Skeletal muscle satellite cell (primary cell): ENCODE measurements at regions not wholly inside any gene's neighbourhood (a gene's known extent, or its start where the extent isn't known, plus 50 kb on each side); places are given as distances from the start of the nearest gene placed in this dataset.

Source experiments
- H3K27me3 ChIP-seq: 2 replicates; pipeline ENCODE4 v1.7.0; 2013; ENCODE audit warnings: low read length; ENCODE audit not compliant: control insufficient read depth, insufficient read depth
- H3K36me3 ChIP-seq: 2 replicates; pipeline ENCODE4 v1.7.0; 2013; ENCODE audit warnings: mild to moderate bottlenecking, control low read depth, low read length; ENCODE audit not compliant: insufficient read depth
- H3K4me1 ChIP-seq: 2 replicates; pipeline ENCODE4 v1.7.0; 2013; ENCODE audit warnings: low read length; ENCODE audit not compliant: control insufficient read depth, insufficient read depth
- H3K4me2 ChIP-seq: 2 replicates; pipeline ENCODE4 v1.7.0; 2013; ENCODE audit warnings: mild to moderate bottlenecking, low read length
- H3K4me3 ChIP-seq: 2 replicates; pipeline ENCODE4 v1.7.0; 2013; ENCODE audit warnings: low read length
- H3K9ac ChIP-seq: 2 replicates; pipeline ENCODE4 v1.7.0; 2013; ENCODE audit warnings: mild to moderate bottlenecking, low read depth, low read length, moderate library complexity
- H3K9me3 ChIP-seq: replicated peaks from 2 replicates; pipeline ENCODE4 v1.7.0; 2013; ENCODE audit warnings: mild to moderate bottlenecking, control low read depth, low read length

DNA sequence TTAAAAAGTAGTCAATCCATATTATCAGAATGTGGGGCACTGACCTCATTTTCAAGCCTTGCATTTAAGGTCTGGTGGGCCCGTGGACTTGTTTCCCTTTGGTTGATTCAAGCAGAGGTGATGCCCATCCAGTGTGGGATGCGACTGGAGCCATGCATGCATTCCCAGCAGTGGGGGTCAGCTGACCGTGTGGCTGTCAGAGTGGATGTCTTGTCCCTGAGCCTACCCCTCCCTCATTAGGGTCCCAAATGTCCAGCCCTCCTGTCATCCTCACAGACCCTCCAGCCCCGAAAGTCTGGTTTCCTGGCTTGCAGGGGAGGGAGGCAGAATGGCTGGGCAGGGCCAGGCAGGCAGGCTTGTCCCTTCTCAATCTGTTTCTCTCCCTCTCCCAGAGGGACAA is 67.3 kb upstream of the SH3RF3 start:
- Histone ChIP-seq H3K36me3 (no peaks in the 10 kb centered on the region), H3K4me3 (no peak overlapping the region), H3K9me3 (no peaks in the 10 kb centered on the region), H3K4me2 (no peak overlapping the region), H3K27me3 (peaks cover 80% of the 10 kb centered on the region), H3K4me1 (no peaks in the 10 kb centered on the region), H3K9ac (no peak overlapping the region)

DNA sequence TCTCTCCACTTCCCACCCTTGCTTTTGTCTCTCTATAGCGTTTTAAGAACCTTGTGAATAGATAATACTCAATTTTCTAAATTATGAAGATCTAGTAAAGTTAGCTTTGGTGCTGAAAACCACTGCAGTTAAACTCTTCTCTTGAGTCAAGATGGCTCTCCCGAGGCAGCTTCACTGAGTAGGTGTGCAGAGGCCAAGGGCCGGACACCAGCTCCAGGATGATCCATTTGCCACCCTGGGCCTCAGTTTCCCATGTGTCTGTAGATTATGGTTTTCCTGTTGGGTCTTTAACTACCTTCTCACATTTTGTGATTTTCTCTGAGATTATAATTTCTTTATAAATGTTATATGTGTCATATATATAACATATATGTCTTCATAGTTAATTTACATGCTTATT is 68.5 kb upstream of the SH3RF3 start:
- Histone ChIP-seq H3K4me2 (no peak overlapping the region), H3K9me3 (no peaks in the 10 kb centered on the region), H3K4me3 (no peak overlapping the region), H3K4me1 (no peaks in the 10 kb centered on the region), H3K36me3 (no peaks in the 10 kb centered on the region), H3K27me3 (peaks cover 82% of the 10 kb centered on the region), H3K9ac (no peak overlapping the region)

DNA sequence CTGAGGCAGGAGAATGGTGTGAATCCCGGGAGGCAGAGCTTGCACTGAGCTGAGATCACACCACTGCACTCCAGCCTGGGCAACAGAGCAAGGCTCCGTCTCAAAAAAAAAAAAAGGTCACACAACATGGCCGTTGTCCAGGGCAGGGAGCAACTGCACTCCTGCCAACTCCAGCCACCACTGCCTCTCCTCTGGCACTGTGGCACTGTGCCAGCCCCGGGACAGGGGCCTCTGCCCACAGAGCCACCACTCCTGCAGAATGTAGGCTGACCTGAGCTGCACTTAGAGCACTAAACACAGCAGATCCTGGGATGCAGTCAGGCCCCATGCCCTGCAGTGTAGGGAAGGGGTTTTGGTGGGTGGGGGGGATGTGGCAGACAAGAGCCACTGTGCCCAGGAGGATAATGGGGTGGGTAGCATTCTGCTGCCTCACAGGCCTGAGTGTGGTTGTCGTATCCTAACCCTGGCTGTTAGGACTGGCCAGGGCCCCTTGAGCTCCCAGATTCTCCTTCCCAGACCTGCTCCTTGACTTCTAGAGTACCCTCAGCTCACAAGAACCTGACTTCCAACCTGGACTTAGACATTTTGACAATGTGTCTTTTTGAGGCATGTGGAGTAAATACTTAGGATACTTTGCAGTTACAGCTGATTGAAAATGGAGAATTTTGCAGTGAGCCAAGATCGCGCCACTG is 69.4 kb upstream of the SH3RF3 start:
- Histone ChIP-seq H3K9me3 (no peaks in the 10 kb centered on the region), H3K27me3 (peaks cover 82% of the 10 kb centered on the region), H3K36me3 (no peaks in the 10 kb centered on the region), H3K4me2 (no peak overlapping the region), H3K4me3 (no peak overlapping the region), H3K4me1 (no peaks in the 10 kb centered on the region), H3K9ac (no peak overlapping the region)

DNA sequence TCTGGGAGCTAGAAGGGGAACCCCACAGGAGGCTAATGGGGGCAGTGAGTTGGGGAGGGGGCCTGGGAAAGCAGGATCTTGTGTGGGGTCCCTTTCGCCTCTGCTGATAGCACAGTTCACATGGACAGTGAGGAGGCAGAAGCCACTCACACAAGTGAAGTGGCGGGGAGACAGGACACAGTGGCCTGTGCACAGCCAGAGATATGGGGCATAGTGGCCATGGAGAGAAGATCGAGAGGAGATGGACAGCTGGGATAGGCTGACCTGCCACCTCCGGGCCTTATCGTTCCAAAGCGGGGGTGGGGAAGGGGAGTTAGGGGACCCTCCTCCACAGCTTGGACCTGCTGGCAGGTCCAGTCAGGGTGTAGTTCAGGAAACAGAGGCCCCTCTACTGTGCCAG is 69.8 kb upstream of the EDAR start:
- no peak overlapping the region for H3K4me2 ChIP-seq
- no peaks in the 10 kb centered on the region for H3K4me1 ChIP-seq
- H3K4me3 ChIP-seq, result no peak overlapping the region
- H3K9me3 ChIP-seq, result no peaks in the 10 kb centered on the region
- no peaks in the 10 kb centered on the region for H3K36me3 ChIP-seq
- H3K9ac ChIP-seq, result no peak overlapping the region
- H3K27me3 ChIP-seq, result peaks cover 81% of the 10 kb centered on the region

DNA sequence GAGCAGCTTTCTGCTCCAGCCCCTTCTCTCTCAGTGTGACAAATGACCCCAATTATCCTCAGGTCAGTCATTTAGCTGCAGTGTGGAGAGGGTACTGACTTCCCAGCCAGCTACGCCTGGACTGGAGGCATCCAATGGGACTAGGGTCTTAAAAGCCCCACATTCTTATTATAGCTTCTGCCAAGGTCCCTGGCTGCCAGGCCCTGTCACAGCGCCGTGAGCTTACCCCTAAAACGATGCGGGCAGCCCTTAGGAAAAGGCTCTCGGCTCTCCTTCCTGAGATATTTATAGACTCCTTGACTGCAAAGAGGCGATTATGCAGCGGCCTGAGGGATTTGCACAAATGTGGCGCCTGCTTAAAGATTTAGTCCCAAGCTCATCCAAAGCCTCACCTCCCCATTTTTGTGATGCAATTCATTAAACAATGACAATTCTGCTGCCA is 69.2 kb upstream of the EDAR start:
- Histone ChIP-seq H3K27me3 (peaks cover 81% of the 10 kb centered on the region), H3K36me3 (no peaks in the 10 kb centered on the region), H3K4me1 (no peaks in the 10 kb centered on the region), H3K4me2 (no peak overlapping the region), H3K9ac (no peak overlapping the region), H3K9me3 (no peaks in the 10 kb centered on the region), H3K4me3 (no peak overlapping the region)

DNA sequence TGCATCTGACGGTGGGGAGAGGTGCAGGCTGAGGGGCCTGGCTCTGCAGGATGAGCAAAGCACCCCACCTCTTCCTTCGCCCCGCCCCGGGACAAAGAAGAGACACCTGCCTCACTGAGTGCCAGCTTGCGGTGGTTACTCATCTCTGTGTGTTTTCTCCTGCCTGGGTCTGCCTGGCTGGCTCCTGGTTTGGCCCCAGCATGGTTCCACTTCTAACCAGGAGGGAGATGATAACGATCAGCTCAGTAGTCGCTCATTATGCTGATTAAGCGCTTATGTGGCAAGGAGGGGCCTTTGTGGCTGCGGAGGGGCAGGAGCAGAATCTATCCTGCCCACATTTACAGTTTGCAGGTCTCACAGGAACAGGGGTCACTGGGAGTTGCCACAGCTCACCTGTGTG is 68.7 kb upstream of the EDAR start:
- Histone ChIP-seq H3K4me2 (no peak overlapping the region), H3K4me3 (no peak overlapping the region), H3K4me1 (no peaks in the 10 kb centered on the region), H3K27me3 (peaks cover 81% of the 10 kb centered on the region), H3K9ac (no peak overlapping the region), H3K36me3 (no peaks in the 10 kb centered on the region), H3K9me3 (no peaks in the 10 kb centered on the region)

DNA sequence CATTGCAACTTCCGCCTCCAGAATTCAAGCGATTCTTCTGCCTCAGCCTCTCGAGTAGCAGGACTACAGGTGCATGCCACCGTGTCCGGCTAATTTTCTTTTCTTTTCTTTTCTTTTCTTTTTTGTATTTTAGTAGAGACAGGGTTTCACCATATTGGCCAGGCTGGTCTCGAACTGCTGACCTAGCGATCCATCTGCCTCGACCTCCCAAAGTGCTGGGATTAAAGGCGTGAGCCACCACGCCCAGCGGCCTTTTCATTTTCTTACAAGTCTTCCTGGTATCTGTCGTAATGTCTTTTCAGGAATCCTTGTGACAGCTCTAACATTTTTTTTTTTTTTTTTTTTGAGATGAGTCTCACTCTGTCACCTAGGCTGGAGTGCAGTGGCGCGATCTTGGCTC is 66.4 kb upstream of the EDAR start:
- Histone ChIP-seq H3K4me3 (no peak overlapping the region), H3K36me3 (no peaks in the 10 kb centered on the region), H3K9ac (no peak overlapping the region), H3K4me1 (no peaks in the 10 kb centered on the region), H3K9me3 (no peaks in the 10 kb centered on the region), H3K27me3 (peaks cover 76% of the 10 kb centered on the region), H3K4me2 (no peak overlapping the region)

DNA sequence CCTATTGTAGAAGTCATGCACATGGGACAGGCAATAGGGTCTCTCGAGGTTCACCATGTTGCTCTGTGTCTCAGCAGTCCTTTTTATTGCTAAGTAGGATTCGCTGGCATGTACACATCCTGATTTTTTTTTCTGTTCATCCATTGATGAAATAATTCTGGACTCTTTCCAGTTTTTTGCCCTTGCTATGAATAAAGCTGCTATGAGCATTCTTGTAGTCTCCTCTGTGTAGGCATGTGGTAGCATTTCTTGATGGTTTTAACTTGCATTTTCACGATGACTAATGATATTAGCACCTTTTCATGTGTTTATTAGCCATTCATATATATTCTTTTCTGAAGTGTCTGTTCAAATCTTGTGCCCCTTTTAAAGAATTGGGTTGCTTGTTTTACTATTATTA is 65.8 kb upstream of the EDAR start:
- H3K4me2 ChIP-seq, result no peak overlapping the region
- no peaks in the 10 kb centered on the region for H3K36me3 ChIP-seq
- no peak overlapping the region for H3K4me3 ChIP-seq
- no peaks in the 10 kb centered on the region for H3K9me3 ChIP-seq
- peaks cover 73% of the 10 kb centered on the region for H3K27me3 ChIP-seq
- no peaks in the 10 kb centered on the region for H3K4me1 ChIP-seq
- H3K9ac ChIP-seq, result no peak overlapping the region

DNA sequence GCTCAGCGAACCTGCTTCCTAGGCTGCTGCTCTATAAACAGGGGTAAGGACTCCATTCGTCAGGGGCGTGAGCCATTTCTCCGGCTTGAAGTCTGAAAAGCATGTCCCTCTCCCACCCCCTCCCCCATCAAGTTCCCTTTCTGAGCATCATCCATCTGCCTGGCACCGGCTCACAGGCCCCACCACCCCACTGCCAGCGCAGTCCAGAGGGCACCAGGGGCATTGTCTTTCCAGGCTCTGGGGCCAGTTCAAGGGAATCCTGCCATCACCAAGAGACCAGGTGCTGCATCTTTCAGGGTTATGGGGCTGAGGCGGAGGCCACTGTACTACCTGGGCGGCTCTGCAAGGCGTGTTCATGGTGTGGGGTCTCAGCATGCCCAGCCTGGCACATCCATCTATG is 64.7 kb upstream of the EDAR start:
- H3K4me3 ChIP-seq, result no peak overlapping the region
- H3K9ac ChIP-seq, result no peak overlapping the region
- H3K9me3 ChIP-seq, result no peaks in the 10 kb centered on the region
- H3K36me3 ChIP-seq, result no peaks in the 10 kb centered on the region
- no peak overlapping the region for H3K4me2 ChIP-seq
- H3K4me1 ChIP-seq, result no peaks in the 10 kb centered on the region
- peaks cover 79% of the 10 kb centered on the region for H3K27me3 ChIP-seq

DNA sequence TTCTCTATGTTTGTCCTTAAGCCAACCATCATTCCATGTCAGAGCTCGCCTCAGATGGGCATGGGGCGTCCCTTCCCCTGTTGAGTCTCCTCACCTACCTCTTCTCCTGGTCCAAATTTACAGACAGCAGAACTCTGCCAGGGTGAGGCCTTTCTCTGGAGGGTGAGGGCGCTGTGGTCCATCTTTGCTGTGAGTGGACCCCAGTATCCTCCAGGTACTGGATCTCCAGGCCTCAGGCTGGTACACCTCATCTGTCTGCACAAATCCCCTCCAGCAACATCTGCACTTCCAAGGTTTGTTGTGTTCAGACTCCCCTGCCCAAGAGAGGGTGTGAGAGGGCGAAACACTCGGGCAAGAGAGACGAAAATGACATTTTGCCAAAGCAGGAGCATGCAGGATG is 63.9 kb upstream of the EDAR start:
- H3K4me2 ChIP-seq, result no peak overlapping the region
- peaks cover 81% of the 10 kb centered on the region for H3K27me3 ChIP-seq
- H3K4me3 ChIP-seq, result no peak overlapping the region
- H3K9ac ChIP-seq, result no peak overlapping the region
- H3K4me1 ChIP-seq, result no peaks in the 10 kb centered on the region
- no peaks in the 10 kb centered on the region for H3K9me3 ChIP-seq
- no peaks in the 10 kb centered on the region for H3K36me3 ChIP-seq

DNA sequence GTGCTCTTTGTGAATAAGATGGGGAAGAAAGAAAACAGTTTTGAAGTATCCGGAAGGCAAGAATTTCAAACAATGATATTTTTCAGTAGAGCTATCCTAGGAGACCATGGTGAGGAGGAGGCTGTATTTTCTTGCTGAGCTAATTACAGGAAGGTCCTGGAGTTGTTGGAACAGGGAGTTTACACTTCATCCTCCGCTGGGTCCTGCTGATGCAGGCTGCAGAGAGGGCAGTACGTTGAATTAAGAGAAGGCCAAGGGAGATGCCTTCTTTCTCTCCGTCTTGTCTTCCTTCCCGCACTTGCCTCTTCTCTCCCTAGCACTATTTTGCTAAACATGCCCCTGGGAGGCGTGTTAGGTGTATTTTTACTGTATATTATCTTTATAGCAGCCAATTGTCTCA is 60.0 kb upstream of the EDAR start:
- Histone ChIP-seq H3K4me3 (no peak overlapping the region), H3K9ac (no peak overlapping the region), H3K4me1 (no peaks in the 10 kb centered on the region), H3K4me2 (no peak overlapping the region), H3K27me3 (peaks cover 73% of the 10 kb centered on the region), H3K9me3 (no peaks in the 10 kb centered on the region), H3K36me3 (no peaks in the 10 kb centered on the region)

DNA sequence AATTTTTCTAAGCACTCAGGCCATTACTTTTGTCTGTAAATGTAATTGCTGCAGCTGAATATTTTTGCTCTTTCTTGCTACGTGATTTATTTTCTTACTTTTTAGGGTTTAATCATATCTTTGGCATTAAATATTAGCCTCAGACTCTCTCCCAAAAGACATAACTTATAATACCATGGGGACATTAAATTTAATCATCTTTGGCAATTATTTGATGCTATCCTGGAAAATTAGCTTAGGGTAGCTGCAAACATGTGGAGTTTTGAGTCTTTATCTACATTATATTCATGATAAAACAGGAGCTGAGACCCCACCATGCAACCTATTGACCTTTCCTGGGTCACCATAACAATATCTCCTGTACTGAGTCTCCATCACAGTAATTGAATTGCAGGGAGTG is 59.1 kb upstream of the EDAR start:
- Histone ChIP-seq H3K27me3 (peaks cover 70% of the 10 kb centered on the region), H3K9me3 (no peaks in the 10 kb centered on the region), H3K9ac (no peak overlapping the region), H3K36me3 (no peaks in the 10 kb centered on the region), H3K4me1 (no peaks in the 10 kb centered on the region), H3K4me2 (no peak overlapping the region), H3K4me3 (no peak overlapping the region)
